Activated B cell treated with CpG ODN at 0.5 μM for 24 hours (primary cell): ENCODE measurements at regions not wholly inside any gene's neighbourhood (a gene's known extent, or its start where the extent isn't known, plus 50 kb on each side); places are given as distances from the start of the nearest gene placed in this dataset.

Source experiments
- ATAC-seq: fragments of 200-7000 bp; cut with Tn5 transposase; one replicate; pipeline ENCODE4 v1.10.0; 2021; ENCODE audit warnings: low read depth, mild to moderate bottlenecking, moderate library complexity
- CTCF ChIA-PET: fragments of 350-600 bp; sonication (Branson Sonifier 250); formaldehyde crosslinking; loops from one replicate; lab custom pipeline; 2021; ENCODE audit warnings: antibody characterized with exemption; lab: Charles Lee
- POLR2A ChIA-PET: fragments of 350-600 bp; sonication (Branson Sonifier 250); formaldehyde crosslinking; loops from one replicate; lab custom pipeline; 2021; ENCODE audit warnings: antibody characterized with exemption; lab: Charles Lee
- DNase-seq: peaks from one replicate; pipeline ENCODE4 v3.0.0; 2022
- H3K27ac Mint-ChIP-seq: one replicate; pipeline ENCODE4 v1.8.0; 2020; ENCODE audit warnings: mixed read lengths
- H3K27me3 Mint-ChIP-seq: one replicate; pipeline ENCODE4 v1.8.0; 2021; ENCODE audit warnings: mixed read lengths
- H3K36me3 Mint-ChIP-seq: one replicate; pipeline ENCODE4 v1.8.0; 2021; ENCODE audit warnings: low read depth, mixed read lengths
- H3K4me1 Mint-ChIP-seq: one replicate; pipeline ENCODE4 v1.8.0; 2021; ENCODE audit warnings: mixed read lengths
- H3K4me3 Mint-ChIP-seq: one replicate; pipeline ENCODE4 v1.8.0; 2020; ENCODE audit warnings: mild to moderate bottlenecking, mixed read lengths
- H3K9me3 Mint-ChIP-seq: one replicate; pipeline ENCODE4 v1.8.0; 2020; ENCODE audit warnings: mixed read lengths
- CTCF ChIP-seq: fragments of 200-600 bp; IDR thresholded peaks from one replicate; pipeline ENCODE4 v1.8.0; 2022; ENCODE audit warnings: antibody characterized with exemption, mild to moderate bottlenecking
- intact Hi-C: fragments of 100-400 bp; cut with micrococcal nuclease; formaldehyde crosslinking; loops from one replicate; pipeline ENCODE4 v1.15.1; 2024

DNA sequence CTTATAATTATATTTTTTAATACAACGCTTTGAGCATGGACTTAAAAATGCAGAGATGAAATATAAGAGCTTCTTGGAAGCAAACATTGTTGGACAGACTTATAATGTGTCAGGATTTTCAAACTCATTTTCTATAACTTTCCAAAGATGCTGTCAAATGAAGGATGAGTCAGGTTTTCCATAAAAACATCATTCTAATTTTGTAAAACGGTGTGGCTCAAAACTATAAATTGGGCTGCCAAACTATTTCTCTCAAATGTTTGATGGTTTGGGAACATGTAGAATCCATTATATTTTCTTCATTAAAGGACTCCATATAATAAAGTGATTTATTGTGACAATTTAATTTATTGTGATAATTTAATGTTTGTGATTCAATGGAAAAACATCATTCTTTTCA lies 511.2 kb downstream of the USP25 start:
- Mint-ChIP-seq H3K27me3 (no peaks in the 10 kb centered on the region), H3K4me1 (no peaks in the 10 kb centered on the region), H3K36me3 (no peaks in the 10 kb centered on the region), H3K4me3 (no peak overlapping the region), H3K9me3 (peaks cover 2% of the 10 kb centered on the region), H3K27ac (no peak overlapping the region)
- ATAC-seq (no peak), DNase-seq (no peak)
- ChIA-PET CTCF (no interaction called here), POLR2A (no interaction called here)
- intact Hi-C loops = no loop called here
- TF ChIP-seq CTCF = no peak

DNA sequence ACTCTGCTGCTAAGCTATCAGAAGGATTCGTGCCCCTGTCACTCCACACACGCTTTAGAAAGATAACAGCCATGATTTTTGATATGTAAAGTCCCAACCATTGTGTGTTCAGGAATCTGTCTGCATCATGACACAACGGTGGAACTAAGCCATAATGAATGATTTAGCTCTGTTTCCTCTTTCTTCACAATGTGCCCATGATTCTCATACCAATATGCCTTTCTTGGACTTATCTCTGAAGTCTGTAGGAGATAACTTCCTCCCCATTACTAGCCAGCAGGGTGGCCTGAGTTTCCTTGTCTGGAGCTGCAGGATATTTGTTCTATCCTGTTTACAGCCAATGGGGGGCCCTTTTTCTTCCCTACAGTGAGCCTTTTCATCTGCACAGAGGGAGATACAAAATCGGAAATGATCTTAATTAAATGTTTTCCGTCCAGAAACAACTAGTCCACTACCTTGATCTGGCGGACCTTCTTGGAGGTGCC lies 511.7 kb downstream of the USP25 start:
- CTCF ChIA-PET = no interaction called here
- no peak for ATAC-seq
- H3K36me3 Mint-ChIP-seq = no peaks in the 10 kb centered on the region
- H3K9me3 Mint-ChIP-seq = peaks cover 2% of the 10 kb centered on the region
- no peak for DNase-seq
- POLR2A ChIA-PET = no interaction called here
- intact Hi-C loops = no loop called here
- no peak overlapping the region for H3K4me3 Mint-ChIP-seq
- H3K27me3 Mint-ChIP-seq = no peaks in the 10 kb centered on the region
- no peak overlapping the region for H3K27ac Mint-ChIP-seq
- no peak for TF ChIP-seq CTCF
- H3K4me1 Mint-ChIP-seq = no peaks in the 10 kb centered on the region

- no peak for DNase-seq
- Mint-ChIP-seq H3K27ac (no peak overlapping the region), H3K27me3 (no peaks in the 10 kb centered on the region), H3K4me3 (no peak overlapping the region), H3K9me3 (peaks cover 2% of the 10 kb centered on the region), H3K4me1 (no peaks in the 10 kb centered on the region), H3K36me3 (no peaks in the 10 kb centered on the region)
- ChIA-PET CTCF (no interaction called here), POLR2A (no interaction called here)
- intact Hi-C loops = no loop called here
- no peak for ATAC-seq
- TF ChIP-seq CTCF = no peak
Observed at GRCh38 chr21:16243396-16243795, 513.6 kb downstream of the USP25 start.

DNA sequence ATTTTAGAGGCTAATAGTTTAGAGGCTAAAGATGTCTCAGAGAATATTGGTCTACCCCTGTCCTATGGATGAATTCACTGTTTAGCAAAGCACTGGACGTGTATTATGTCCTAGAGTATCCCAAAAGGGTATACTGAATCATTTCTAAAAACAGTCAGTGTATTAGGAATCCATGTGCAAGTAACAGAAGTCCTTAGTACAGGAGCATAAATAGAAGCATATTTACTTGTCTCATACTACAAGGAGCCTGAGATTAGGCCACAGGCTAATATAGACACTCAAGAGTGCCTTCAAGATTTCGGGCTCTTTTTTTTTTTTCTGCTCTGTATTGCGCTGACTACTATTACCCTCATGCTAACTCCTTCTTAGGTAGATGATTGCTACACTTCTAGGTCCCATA lies 518.9 kb downstream of the USP25 start:
- TF ChIP-seq CTCF = no peak
- Mint-ChIP-seq H3K4me1 (no peaks in the 10 kb centered on the region), H3K4me3 (no peak overlapping the region), H3K27ac (no peak overlapping the region), H3K9me3 (peaks cover 2% of the 10 kb centered on the region), H3K36me3 (no peaks in the 10 kb centered on the region), H3K27me3 (no peaks in the 10 kb centered on the region)
- ChIA-PET POLR2A (no interaction called here), CTCF (no interaction called here)
- DNase-seq (no peak), ATAC-seq (no peak)
- intact Hi-C loops = no loop called here

GRCh38 chr21:16250273-16250672 lies 520.5 kb downstream of the USP25 start:
- ATAC-seq (no peak), DNase-seq (no peak)
- Mint-ChIP-seq H3K27me3 (no peaks in the 10 kb centered on the region), H3K27ac (no peak overlapping the region), H3K4me1 (no peaks in the 10 kb centered on the region), H3K36me3 (no peaks in the 10 kb centered on the region), H3K9me3 (peaks cover 2% of the 10 kb centered on the region), H3K4me3 (no peak overlapping the region)
- intact Hi-C loops = no loop called here
- POLR2A ChIA-PET = no interaction called here
- CTCF ChIA-PET = no interaction called here
- TF ChIP-seq CTCF = no peak
